ENCODE measurements at regions not wholly inside any gene's neighbourhood (a gene's known extent, or its start where the extent isn't known, plus 50 kb on each side); places are given as distances from the start of the nearest gene placed in this dataset.

DNA sequence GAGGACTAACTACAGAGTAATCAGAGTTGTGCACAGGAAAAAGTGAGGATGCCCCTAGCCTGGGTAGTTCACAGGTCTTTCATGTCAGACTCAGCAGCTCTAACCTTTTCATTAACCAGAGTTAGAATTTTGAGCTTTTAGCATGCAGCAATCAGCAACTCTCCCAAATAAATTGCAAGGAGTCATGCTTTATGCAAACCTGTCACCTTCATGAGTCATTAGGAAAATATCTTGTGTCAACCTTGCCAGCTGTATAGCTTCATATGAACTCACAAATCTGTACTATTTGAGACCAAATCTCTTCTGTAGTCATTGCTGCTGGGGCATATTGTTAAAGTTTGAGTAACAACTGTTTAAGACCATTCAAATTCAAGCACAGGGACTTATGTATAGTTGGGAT, 382.3 kb upstream of the NT5C1B start:
- no peak for TF ChIP-seq POLR2AphosphoS5 (IDR thresholded peaks at IDR 0.05)
- TF ChIP-seq, protein P1, sequence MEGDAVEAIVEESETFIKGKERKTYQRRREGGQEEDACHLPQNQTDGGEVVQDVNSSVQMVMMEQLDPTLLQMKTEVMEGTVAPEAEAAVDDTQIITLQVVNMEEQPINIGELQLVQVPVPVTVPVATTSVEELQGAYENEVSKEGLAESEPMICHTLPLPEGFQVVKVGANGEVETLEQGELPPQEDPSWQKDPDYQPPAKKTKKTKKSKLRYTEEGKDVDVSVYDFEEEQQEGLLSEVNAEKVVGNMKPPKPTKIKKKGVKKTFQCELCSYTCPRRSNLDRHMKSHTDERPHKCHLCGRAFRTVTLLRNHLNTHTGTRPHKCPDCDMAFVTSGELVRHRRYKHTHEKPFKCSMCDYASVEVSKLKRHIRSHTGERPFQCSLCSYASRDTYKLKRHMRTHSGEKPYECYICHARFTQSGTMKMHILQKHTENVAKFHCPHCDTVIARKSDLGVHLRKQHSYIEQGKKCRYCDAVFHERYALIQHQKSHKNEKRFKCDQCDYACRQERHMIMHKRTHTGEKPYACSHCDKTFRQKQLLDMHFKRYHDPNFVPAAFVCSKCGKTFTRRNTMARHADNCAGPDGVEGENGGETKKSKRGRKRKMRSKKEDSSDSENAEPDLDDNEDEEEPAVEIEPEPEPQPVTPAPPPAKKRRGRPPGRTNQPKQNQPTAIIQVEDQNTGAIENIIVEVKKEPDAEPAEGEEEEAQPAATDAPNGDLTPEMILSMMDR (IDR thresholded peaks at IDR 0.05) = no peak
- TF ChIP-seq POLR2A (IDR thresholded peaks at IDR 0.05) = no peak
- no peak for TF ChIP-seq EP300 (IDR thresholded peaks at IDR 0.05)

Data from suprapubic skin (tissue), 4 donors.